ENCODE measurements at regions not wholly inside any gene's neighbourhood (a gene's known extent, or its start where the extent isn't known, plus 50 kb on each side); places are given as distances from the start of the nearest gene placed in this dataset.

- Histone ChIP-seq H3K9ac (ENCODE audit: low read length) (no peak overlapping the region), H3K27me3 (ENCODE audit: low read depth, low read length) (no peaks in the 10 kb centered on the region), H3K27ac (ENCODE audit: low read length) (no peak overlapping the region), H3K4me3 (ENCODE audit: low read length) (no peak overlapping the region), H3K9me3 (ENCODE audit: insufficient read depth, low read length) (no peaks in the 10 kb centered on the region), H3K4me1 (ENCODE audit: low read length) (no peaks in the 10 kb centered on the region), H2AFZ (ENCODE audit: low read depth, low read length) (no peak overlapping the region), H3K79me2 (ENCODE audit: low read length) (no peaks in the 10 kb centered on the region), H3K36me3 (replicated peaks; ENCODE audit: low read depth, low read length) (no peaks in the 10 kb centered on the region), H4K20me1 (ENCODE audit: insufficient read depth, low read length) (no peaks in the 10 kb centered on the region), H3K4me2 (ENCODE audit: low read length) (no peak overlapping the region)
- TF ChIP-seq CTCF (IDR thresholded peaks at IDR 0.05; ENCODE audit: low read depth, low read length) (no peak), EZH2phosphoT487 (IDR thresholded peaks at IDR 0.05; ENCODE audit: low read depth) (no peak)
Measured at GRCh38 chr10:128476368-128476725, 350.1 kb upstream of the MKI67 start.

DNA sequence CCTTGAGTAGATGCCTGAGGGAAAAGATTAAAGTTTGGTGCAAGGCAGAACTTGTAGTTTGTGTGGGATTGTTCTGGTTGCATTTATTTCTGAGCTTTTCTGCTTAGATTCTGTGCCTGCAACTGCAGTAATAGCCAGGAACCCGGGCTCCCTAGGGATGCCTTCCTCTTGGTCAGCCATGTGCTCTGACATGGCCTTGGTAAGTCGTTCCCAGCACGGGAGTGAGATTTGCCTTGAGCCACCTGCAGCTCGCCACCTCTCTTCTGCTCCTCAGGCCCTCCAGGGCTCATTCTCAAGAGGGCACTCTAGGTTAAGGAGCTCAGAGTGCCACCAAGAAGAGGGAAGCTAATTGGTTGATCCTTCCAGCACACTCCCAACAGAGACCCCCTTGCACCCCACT lies 350.6 kb upstream of the MKI67 start:
- no peak overlapping the region for H3K9ac ChIP-seq (ENCODE audit: low read length)
- no peaks in the 10 kb centered on the region for H3K9me3 ChIP-seq (ENCODE audit: insufficient read depth, low read length)
- no peak overlapping the region for H2AFZ ChIP-seq (ENCODE audit: low read depth, low read length)
- H3K4me2 ChIP-seq (ENCODE audit: low read length) = no peak overlapping the region
- H3K79me2 ChIP-seq (ENCODE audit: low read length) = no peaks in the 10 kb centered on the region
- H3K4me3 ChIP-seq (ENCODE audit: low read length) = no peak overlapping the region
- H3K36me3 ChIP-seq (replicated peaks; ENCODE audit: low read depth, low read length) = no peaks in the 10 kb centered on the region
- H3K27me3 ChIP-seq (ENCODE audit: low read depth, low read length) = no peaks in the 10 kb centered on the region
- no peaks in the 10 kb centered on the region for H4K20me1 ChIP-seq (ENCODE audit: insufficient read depth, low read length)
- no peak for TF ChIP-seq EZH2phosphoT487 (IDR thresholded peaks at IDR 0.05; ENCODE audit: low read depth)
- no peak for TF ChIP-seq CTCF (IDR thresholded peaks at IDR 0.05; ENCODE audit: low read depth, low read length)
- H3K27ac ChIP-seq (ENCODE audit: low read length) = no peak overlapping the region
- H3K4me1 ChIP-seq (ENCODE audit: low read length) = no peaks in the 10 kb centered on the region

GRCh38 chr10:128480601-128481000 lies 354.4 kb upstream of the MKI67 start:
- H3K79me2 ChIP-seq (ENCODE audit: low read length) = no peaks in the 10 kb centered on the region
- no peak for TF ChIP-seq EZH2phosphoT487 (IDR thresholded peaks at IDR 0.05; ENCODE audit: low read depth)
- no peak for TF ChIP-seq CTCF (IDR thresholded peaks at IDR 0.05; ENCODE audit: low read depth, low read length)
- no peak overlapping the region for H3K4me2 ChIP-seq (ENCODE audit: low read length)
- no peak overlapping the region for H3K9ac ChIP-seq (ENCODE audit: low read length)
- no peaks in the 10 kb centered on the region for H3K4me1 ChIP-seq (ENCODE audit: low read length)
- no peak overlapping the region for H2AFZ ChIP-seq (ENCODE audit: low read depth, low read length)
- H3K27ac ChIP-seq (ENCODE audit: low read length) = no peak overlapping the region
- no peaks in the 10 kb centered on the region for H3K27me3 ChIP-seq (ENCODE audit: low read depth, low read length)
- no peaks in the 10 kb centered on the region for H3K36me3 ChIP-seq (replicated peaks; ENCODE audit: low read depth, low read length)
- H3K4me3 ChIP-seq (ENCODE audit: low read length) = no peak overlapping the region
- no peaks in the 10 kb centered on the region for H4K20me1 ChIP-seq (ENCODE audit: insufficient read depth, low read length)
- no peaks in the 10 kb centered on the region for H3K9me3 ChIP-seq (ENCODE audit: insufficient read depth, low read length)

DNA sequence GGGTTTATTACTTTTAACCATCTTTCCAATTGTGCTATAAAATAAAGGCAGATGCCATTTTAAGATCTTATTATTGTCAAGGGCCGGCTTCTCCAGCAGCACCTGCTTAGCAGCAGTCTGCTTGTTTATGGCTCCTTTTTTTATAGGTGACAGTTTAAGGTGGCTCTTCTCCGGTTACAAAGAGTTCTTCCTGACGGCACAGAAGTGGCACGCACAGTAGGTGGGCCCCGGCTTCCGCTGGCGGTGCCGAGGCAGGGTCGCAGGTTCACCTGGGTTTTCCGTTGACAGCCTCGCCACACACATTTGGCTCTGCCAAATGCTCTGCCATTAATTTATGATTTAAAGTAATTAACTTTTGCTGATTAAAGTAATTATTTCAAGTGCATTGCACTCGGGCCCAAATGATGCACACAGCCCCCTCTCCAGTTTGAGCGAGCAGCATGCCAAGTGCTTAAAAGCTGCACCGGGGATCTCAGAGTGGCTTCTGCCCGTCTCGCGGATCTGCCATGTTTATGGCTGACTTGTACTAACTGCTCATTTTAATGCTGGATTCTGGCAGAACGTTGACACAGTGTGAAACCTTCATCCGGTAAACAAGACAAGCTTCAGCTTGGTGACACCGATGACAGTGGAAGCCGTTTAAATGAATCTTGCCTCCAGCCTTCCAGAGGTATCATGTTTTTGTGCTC lies 355.1 kb upstream of the MKI67 start:
- no peaks in the 10 kb centered on the region for H3K9me3 ChIP-seq (ENCODE audit: insufficient read depth, low read length)
- H3K27me3 ChIP-seq (ENCODE audit: low read depth, low read length) = no peaks in the 10 kb centered on the region
- H3K4me1 ChIP-seq (ENCODE audit: low read length) = no peaks in the 10 kb centered on the region
- H3K4me2 ChIP-seq (ENCODE audit: low read length) = no peak overlapping the region
- TF ChIP-seq CTCF (IDR thresholded peaks at IDR 0.05; ENCODE audit: low read depth, low read length) = no peak
- TF ChIP-seq EZH2phosphoT487 (IDR thresholded peaks at IDR 0.05; ENCODE audit: low read depth) = no peak
- no peak overlapping the region for H2AFZ ChIP-seq (ENCODE audit: low read depth, low read length)
- no peaks in the 10 kb centered on the region for H3K36me3 ChIP-seq (replicated peaks; ENCODE audit: low read depth, low read length)
- H3K4me3 ChIP-seq (ENCODE audit: low read length) = no peak overlapping the region
- no peak overlapping the region for H3K27ac ChIP-seq (ENCODE audit: low read length)
- H3K79me2 ChIP-seq (ENCODE audit: low read length) = no peaks in the 10 kb centered on the region
- no peak overlapping the region for H3K9ac ChIP-seq (ENCODE audit: low read length)
- no peaks in the 10 kb centered on the region for H4K20me1 ChIP-seq (ENCODE audit: insufficient read depth, low read length)

Data from OCI-LY3 (cell line).